Medulla oblongata (tissue), 1 donor: ENCODE measurements at regions not wholly inside any gene's neighbourhood (a gene's known extent, or its start where the extent isn't known, plus 50 kb on each side); places are given as distances from the start of the nearest gene placed in this dataset.
"Not testable (repeated sequence)": the region's sequence is repeated elsewhere in the genome, so short reads cannot be mapped to it uniquely, and the experiment has no call there.

Experiments
- DNase-seq: peaks from one replicate; pipeline ENCODE4 v3.0.0-alpha.2; 2015; ENCODE audit errors: extremely low spot score

GRCh38 chrX:45992402-45993123 lies 552.7 kb downstream of the ZNF674 start:
- no peak for DNase-seq

DNA sequence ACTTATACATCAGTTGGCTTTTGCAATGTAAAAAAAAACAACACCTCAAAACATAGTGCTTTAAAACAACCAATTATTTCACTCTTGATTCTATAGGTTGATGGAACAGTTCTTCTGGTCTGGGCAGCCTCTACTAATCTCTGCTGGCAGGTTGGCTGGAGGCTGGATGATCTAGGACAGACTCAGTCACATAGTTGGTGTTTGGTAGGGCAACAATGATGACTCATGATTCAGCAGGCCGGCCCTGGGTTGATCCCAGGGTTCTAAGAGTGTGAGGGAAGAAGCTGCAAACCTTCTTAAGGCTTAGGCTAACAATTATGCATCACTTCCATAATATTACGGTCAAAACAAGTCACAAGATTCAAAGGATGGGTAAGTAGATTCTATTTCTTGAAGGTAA lies 558.2 kb downstream of the ZNF674 start:
- no peak for DNase-seq

DNA sequence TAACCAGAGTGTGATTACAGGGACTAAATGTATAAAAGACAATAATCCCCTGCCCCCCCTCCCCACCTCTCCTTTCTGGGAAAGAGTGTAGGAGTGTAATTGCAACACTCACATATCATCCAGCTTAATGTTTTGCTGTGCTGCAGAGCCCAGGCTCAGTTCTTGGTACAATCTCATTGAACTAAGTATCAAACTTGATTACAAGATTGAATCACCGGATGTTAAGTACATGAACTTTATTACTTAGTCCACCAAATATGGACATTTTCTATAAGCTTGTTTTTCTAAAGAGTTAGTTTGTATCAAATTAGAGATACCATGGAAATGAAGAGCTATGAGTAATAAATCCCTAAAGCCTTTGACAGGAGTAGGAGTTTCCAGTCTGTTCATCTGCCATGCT lies 559.1 kb downstream of the ZNF674 start:
- DNase-seq = no peak

GRCh38 chrX:45982958-45983727 lies 562.1 kb downstream of the ZNF674 start:
- not testable (repeated sequence) for DNase-seq

DNA sequence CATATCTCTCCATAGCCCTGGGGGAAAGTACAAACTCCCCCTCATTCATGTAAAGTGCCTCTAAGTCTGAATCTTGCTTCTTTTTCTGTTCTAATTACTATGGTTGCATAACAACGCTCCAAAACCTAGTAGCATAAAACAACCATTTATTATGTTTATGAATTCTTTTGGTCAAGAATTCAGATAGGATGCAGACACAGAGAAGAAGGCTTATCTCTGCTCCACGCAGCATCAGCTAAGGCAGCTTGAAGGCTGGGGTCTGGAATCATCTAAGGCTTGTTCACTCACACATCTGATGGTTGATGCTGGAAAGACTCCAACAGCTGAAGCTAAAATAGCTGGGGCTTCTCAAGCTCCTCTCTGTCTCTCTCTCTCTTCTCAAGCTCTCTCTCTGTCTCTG lies 564.5 kb downstream of the ZNF674 start:
- no peak for DNase-seq

GRCh38 chrX:45975633-45976032 lies 569.6 kb downstream of the ZNF674 start:
- DNase-seq = no peak

DNA sequence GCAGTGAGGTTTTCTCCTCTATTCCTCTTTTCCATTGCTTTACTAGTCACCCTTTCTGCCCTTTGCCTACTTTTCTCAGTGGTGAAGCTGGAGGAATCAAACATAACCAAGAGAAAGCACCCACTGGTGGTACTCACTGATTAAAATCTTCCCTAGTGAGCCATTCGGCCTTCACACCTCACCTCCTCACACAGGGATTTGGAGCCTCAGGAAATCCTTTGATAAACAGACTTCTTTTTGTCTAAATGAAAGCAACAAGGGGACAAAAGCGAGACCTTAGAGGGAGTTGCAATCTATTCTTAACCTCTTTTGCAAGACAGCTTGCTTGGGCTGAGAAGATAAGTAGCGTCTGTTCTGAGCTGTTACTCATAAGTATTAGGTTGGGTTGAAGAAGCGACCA lies 572.6 kb downstream of the ZNF674 start:
- DNase-seq = no peak

GRCh38 chrX:45959567-45959966 lies 585.7 kb downstream of the ZNF674 start:
- DNase-seq = no peak

DNA sequence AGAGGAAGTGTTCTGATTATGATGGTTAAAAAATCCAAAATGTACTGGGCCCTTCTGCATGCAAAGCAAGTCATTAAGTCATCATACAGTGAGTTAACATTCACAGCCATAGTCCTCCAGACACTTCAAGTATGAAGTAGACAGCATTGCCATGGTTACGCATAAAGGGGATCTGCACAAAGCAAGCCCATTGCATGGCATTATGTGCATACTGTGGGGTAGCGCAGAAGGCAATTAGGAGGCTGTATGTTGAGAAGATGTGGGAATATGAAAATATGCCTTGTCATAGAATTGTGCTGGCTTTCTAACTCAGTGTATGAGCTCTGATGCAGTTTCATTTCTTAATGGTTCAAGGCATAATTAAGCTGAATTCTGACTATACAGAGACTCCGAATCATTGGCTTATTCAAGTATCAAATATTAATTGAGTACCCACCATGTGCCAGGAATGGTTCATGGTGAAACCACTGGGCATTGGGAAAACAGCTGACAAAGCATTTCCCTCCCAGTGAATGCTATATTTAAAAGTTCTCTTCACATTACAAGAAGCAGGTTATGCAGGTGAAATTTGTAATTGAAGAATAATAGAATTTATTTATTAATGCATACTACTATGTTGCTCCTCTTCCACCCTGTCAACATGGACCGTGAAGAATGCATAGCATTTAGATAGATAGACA lies 588.9 kb downstream of the ZNF674 start:
- no peak for DNase-seq

GRCh38 chrX:45955661-45956060 lies 589.6 kb downstream of the ZNF674 start:
- DNase-seq = no peak

DNA sequence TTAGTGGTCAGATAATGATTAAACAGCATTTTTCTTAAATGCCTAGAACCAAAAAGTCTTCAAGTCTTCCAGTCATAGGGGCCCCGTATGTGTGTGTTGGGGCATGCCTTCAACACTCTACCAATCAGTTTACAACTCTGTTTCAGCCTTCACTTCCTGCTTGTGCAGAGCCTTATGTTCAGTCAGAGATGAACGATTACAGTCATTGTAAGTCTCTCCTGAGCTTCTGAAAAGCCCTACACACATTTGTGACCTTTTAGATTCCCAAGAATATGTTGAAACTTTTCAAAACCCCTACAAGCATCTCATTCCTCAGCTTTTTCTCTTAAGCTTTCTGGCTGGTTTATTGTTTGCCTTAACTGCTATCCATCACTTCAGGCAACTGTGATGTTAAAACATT lies 591.2 kb downstream of the ZNF674 start:
- no peak for DNase-seq

GRCh38 chrX:45952030-45952429 lies 593.2 kb downstream of the ZNF674 start:
- DNase-seq = no peak

GRCh38 chrX:45935408-45935807 lies 609.8 kb downstream of the ZNF674 start:
- no peak for DNase-seq

DNA sequence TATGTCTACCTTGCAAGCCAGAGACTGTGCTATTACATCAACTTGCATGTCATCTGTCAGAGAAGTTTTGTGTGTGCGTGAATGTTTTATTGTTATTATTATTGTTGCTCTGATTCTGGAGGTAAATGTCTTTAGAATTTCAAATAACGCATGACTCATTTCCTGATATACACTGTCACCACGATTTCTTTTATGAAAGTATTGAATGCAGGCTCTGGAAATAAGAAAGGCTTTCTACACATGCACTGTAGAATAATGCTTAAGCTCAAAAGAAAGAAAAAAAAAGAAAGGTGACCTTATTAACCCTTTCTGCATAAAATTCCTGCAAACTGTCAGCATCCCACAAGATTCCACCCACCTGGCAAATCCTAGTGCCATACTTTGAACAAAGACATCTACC lies 632.9 kb downstream of the ZNF674 start:
- DNase-seq = no peak

GRCh38 chrX:45907786-45908185 lies 637.4 kb downstream of the ZNF674 start:
- DNase-seq = no peak

- no peak for DNase-seq
Observed at GRCh38 chrX:45903781-45904201, 641.4 kb downstream of the ZNF674 start.

GRCh38 chrX:45900766-45901615 lies 644.2 kb downstream of the ZNF674 start:
- no peak for DNase-seq

- DNase-seq = no peak
Observed at GRCh38 chrX:45894864-45895645, 650.2 kb downstream of the ZNF674 start.

- no peak for DNase-seq
Observed at GRCh38 chrX:45889471-45889870, 655.8 kb downstream of the ZNF674 start.

DNA sequence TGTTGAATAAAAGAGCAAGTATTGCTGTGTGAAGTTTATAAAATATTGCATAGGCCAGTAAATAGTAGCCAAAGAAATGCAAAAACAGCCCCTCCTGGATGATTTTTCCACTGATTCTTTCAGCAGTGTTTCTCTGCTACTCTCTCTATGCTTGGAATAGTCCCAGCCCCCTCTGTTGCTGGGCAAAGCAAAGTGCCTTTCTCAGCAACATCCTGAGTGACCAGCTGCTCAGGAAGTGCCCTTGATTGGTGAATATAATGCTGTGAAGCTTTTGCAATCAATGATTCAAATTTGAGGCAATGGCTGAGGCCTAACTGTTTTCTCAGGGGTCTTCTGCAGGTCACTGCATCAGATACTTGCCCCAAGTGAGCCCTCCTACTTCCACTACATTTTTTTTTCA lies 656.7 kb downstream of the ZNF674 start:
- no peak for DNase-seq

DNA sequence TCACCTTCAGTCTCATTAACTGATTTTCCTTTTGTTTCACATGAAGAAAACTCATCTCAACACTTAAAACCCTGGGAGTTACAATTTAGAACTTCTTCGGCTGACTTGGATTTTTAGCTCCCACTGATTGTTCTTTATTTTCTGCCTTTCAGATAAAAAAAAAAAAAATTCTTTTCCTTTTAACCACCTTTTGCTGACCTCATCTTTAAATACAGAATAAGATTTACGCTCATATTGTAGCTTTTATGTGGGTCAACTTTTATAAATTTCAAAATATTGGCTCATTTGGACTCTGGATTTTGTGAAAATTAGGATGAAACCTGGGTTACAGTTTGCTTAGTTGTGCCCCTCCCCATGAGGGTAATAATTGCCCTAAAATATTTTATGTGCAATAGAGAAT lies 659.3 kb downstream of the ZNF674 start:
- DNase-seq = no peak
